NCI-H345 treated with DMSO at 0.1 percent for 48 hours (cell line): ENCODE measurements at regions not wholly inside any gene's neighbourhood (a gene's known extent, or its start where the extent isn't known, plus 50 kb on each side); places are given as distances from the start of the nearest gene placed in this dataset.

Experiments
- DNase-seq: peaks from one replicate; lab custom pipeline; 2025; ENCODE audit not compliant: unreplicated experiment; lab: John Stamatoyannopoulos, UW

DNA sequence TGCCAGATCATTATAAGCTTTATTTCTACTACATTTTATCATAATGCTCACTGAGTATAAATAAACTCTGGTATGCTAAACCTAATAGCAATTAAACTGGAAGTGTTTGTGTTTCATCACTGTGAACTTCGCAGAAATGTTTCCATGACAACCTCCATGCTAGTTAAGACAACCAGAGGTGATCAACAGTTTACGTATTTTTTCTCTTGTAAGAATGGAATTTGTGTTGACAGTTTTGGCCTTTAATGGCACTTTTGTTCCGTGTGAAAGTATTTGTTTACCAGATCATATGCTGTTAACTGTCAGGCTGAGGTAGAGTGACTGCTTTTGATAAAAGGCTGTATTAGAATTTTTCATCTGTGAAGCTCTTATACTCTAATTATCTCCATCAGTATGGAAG lies 212.1 kb upstream of the PPP1R3A start:
- no peak for DNase-seq

DNA sequence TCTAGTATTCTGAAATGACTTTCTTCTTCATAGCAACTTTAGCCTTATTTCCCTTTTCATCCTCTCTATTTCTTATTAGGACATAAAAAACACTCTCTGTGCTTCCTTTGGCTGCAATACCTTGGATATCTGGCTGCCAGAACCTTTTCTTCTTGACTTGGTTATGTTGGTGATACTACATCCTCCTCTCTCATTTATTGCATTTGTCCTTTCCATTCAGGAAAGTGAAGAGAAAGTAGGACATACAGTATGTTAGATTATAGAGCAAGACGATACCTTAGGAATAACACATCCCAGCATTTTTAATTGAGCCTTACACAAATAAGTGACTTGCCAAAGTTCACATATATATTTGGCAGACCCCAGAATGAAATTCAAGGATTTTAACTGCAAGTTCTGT lies 210.1 kb upstream of the PPP1R3A start:
- DNase-seq, result no peak

DNA sequence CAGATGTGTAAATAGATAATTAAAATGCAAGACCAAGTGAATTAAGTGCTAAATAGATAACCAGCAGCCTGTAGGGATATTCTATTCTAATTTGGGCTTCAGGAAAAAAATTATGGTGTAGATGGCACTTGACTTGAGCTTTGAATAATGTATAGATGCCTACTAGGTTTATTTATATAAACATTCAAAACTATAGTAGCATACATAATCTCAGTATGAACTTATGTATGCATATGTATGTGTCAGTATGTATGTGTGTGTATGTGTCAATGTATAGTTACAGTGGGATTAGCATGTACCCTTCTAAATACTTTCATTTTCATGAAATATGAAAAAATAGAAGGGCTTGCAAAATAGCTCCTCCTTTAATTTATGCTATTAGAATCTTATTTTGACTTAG lies 207.3 kb upstream of the PPP1R3A start:
- DNase-seq, result no peak

DNA sequence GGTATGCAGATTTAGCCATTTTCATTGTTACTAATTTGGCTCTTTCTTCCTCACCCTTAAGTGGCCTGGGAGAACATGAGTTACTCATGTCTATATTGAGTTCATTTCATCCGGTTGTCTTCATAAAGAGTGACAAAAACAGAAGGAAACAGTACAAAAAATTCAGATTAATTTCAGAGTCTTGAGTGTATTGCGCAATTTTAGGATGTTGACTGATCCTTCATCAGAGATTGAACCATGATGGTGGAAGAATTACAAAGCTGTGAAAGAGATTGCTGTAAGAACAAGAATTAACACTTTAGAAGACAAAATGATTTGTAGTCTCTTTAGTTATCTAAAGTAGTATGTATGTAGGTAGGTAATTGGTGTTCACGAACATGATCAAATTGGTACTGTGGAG lies 194.0 kb upstream of the PPP1R3A start:
- no peak for DNase-seq

DNA sequence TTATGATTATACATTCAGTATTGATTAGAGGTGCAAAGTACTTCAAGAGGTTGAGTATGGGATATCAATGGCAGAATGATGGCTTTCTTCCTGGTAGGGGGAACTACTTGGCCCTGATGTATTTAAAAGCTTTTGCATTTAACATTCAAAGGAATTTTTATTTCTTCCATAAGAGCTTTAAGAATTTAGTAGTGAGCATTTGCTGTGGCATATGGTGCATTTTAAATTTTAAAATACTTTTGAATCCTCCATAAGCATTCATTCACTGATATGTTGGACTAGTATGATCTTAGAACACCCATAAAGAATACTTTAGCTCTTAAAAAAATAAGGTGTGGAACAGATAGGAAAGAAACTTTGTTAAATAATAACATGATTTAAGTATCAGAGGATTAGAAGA lies 191.9 kb upstream of the PPP1R3A start:
- DNase-seq, result no peak

DNA sequence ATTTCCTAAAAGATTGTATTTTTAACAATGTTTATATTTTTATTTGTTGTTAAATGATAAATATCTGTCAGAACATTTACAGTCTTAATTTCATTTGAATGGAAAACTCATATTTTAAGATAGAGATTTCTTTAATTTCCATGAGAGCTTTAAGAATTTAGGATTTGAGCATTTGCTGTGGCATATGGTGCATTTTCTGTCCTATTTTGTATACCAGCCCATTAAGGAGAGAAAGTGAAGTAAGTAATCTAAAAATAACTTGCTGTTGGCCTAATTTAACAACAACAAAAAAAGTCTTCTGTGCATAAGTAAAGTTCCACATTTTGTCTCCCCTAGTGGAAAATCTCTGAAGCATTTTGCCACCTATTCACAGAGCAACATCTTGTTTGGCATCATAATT lies 190.9 kb upstream of the PPP1R3A start:
- DNase-seq, result no peak

DNA sequence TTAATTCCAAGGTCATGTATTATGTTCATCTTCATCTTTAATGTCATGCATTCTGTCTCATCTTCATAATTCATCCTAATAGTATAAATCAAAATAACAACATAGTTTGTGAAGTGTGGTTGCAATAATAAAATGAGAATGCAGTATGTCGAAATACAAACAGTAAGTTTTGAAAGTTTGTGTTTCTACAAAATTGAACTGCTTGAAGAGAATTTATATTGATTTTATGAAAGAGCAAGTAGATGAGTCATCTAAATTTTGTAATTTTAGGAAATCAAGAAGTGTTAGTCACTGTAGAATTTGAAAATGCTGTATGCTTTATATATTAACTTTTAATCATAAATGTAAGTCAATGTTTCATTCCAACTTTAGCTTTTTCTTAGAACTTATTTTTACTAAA lies 190.5 kb upstream of the PPP1R3A start:
- DNase-seq, result no peak

DNA sequence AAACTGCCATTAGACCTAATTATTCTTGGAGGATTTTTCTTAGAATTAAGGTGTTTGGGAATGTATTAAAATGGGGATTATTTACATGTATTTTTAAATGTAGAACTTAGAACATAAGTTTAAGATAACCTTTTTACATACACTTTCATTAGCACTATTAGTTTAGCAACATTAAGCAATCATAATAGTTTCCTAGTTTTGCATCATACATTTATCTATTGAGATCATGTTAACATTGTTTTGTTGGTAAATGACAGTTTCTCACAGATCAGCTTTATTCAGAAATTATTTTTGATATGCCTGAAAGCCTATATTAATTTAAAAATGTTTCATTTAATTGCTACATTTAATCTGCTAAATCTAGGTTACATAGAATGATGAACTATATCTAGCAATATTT lies 189.7 kb upstream of the PPP1R3A start:
- DNase-seq, result no peak

DNA sequence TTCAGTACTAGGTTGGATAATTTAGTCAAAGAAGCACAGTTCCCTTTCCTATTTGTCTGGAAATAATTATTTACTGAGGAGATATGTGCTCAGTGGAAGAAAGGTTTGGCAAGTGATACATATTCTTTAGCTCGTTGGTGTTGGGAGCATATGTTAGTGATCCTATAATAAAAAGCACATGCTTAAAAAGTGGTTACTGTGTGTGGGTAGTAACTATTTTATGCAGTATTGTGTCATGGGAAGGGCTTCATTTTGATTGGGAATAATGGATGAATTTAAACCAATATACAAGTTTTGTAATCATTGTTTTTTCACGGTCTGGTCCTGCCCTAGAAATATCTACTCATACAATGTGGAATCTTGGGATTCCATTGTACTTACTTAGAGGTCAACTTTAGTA lies 188.7 kb upstream of the PPP1R3A start:
- no peak for DNase-seq

DNA sequence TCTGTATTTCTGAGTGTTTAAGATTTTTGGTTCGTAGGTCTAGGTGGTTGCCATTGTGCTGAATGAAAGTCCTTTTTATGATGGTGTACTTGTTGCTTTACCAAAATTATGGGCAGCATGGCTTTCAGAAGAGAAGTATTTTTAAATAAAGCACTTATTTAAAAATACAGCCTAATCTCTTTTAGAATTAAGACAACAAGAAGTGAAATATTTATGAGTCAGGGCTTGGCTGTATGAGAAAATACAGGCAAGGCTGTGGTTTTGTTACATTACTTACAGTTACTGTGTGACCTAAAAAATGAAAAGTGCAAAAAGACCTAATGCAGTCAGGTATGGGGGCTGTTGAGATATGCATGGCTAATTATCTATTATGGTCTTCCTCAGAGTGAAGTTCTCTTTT lies 185.2 kb upstream of the PPP1R3A start:
- no peak for DNase-seq

DNA sequence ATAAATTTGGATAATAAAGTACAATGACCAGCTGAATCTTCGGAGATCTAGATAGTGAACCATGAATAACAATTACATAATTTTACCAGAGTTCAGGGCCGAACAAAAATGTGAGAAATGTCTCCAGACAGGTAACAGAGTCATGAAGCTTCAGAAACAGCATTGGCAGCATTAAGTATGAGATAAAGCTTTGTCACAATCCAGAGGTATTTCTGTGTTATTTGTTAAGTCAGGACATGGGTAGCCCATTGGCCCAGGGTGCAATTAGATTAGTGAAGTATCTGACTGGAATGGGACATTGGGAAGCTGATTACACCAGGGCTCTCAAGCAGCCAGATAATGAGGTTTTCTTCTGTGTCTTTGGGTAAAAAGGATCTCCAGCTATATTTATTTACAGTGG lies 184.2 kb upstream of the PPP1R3A start:
- no peak for DNase-seq

DNA sequence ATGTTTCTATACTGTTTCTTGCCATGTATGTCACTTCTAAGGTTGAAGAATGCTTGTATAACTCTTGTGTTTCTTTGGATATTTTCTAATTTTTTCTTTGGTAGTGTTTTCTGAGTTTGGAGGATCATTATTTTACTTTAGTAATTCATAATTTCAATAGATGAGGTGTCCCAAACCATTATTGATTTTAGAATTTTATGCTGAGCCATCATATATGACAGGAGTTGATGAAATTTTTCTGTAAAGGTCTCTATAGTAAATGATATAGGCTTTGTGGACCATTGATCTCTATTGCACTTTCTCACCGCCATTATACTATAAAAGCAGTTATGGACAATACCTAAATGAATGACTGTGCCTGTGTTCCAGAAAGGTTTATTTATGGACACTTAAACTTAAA lies 183.3 kb upstream of the PPP1R3A start:
- no peak for DNase-seq

DNA sequence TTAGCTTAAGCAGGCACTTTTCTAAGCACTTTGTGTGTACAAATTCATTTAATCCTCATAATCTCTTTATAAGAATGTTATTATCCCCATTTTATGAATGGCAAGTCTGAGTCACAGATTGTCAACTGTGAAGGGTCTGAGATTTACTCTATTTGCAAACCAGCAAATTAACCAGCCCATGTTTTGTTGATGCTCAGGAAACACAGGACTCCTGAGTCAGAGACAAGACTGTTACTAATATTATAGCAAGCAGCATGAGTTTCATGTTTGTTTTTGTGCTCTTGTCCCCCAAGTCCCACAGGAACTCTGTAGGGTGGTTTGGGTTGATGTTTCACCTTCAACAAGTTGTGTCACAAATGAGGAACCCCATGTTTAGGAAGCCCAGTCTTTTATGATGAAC lies 182.0 kb upstream of the PPP1R3A start:
- DNase-seq, result no peak

DNA sequence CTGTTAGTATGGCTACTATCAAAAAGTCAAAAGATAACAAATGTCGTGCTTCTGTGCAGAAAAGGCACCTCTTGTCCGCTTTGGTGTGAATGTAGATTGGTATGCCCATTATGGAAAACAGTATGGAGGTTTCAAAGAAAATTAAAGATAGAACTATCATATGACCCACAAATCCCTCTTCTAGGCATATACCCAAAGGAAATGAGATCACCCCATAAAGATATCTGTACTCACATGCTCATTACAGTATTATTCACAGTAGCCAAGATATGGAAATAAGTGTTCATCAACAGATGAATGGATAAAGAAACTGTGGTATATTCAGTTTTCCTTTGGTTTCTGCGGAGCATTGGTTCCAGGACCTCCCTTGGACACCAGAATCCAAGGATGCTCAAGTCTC lies 180.5 kb upstream of the PPP1R3A start:
- no peak for DNase-seq

DNA sequence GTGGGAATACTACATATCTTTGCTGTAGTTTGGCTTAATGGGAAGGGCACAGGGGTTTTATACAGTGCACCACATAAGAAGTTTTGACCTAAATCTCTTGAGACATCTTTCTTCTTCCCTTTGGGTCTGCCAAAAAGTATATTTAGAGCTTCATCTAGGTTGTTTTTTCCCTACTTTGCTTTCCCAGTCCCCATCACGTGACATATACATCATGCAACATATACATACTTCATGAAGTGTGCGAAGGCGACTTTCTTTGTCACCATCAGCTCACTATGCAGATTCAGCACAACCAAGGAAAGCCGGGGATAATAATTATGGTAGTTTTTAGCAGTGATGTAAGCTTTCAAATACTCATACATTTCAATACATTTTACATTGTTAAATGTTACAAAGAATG lies 177.1 kb upstream of the PPP1R3A start:
- DNase-seq, result no peak

DNA sequence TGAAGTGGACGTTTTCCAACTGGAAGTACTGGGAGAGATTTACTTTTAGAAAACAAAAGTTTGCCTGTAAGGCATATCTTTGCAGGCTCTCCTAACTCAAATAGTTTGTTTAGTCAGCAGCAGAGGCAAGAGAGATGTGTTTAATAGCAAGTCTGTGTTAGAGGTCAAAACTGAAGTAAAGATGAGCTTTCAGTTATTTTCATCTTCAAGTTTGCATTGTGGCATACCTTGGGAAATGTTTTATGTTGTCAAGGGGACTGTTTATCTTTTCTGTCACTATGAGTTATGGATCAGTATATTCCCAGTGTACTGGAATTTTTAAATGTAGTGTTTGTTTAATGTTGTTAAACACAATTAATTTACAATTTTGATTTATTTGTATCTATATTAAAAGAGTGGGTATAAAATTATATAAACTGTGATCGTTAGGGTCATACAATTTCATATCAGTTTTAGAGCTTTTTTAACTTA lies 169.7 kb upstream of the PPP1R3A start:
- no peak for DNase-seq

DNA sequence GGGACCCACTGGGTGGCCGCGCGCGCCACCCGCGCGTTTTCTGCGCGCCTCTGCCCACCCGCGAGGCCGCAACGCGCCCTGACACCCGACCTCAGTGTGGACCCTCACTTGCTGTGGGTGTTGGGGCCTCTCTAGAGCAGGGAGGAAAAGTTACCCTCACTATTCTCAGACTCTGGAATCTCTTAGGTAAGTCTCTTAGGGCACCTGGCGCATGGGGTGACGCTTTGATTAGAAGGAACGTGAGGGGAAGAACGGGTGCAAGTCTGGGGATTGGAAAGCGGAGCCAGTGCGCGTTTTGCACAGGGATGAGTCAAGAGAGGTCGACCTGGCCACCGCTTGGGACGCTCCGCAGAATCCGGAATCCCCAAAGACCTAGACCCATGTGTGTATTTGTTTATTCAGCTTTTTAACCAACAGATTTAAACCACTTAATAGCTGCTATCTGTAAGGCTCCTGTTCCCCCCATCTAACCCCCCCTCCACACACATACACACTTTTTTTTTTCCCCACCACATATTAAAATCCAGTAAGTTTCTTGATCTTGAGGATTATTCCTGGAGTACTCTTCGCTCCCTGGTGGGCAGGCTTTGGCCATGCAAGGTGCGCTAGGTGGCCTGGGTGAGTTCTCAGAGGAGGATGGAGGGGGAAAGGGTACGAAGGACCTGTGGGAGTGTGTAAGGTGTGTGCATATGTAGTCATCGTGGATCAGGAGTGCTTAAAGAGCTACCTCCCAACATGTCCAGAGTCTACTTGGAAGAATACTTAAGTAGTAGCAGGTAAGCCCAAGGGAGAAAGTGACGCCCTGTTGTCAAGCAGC lies 169.1 kb upstream of the PPP1R3A start:
- DNase-seq, result peak; percentile 6

DNA sequence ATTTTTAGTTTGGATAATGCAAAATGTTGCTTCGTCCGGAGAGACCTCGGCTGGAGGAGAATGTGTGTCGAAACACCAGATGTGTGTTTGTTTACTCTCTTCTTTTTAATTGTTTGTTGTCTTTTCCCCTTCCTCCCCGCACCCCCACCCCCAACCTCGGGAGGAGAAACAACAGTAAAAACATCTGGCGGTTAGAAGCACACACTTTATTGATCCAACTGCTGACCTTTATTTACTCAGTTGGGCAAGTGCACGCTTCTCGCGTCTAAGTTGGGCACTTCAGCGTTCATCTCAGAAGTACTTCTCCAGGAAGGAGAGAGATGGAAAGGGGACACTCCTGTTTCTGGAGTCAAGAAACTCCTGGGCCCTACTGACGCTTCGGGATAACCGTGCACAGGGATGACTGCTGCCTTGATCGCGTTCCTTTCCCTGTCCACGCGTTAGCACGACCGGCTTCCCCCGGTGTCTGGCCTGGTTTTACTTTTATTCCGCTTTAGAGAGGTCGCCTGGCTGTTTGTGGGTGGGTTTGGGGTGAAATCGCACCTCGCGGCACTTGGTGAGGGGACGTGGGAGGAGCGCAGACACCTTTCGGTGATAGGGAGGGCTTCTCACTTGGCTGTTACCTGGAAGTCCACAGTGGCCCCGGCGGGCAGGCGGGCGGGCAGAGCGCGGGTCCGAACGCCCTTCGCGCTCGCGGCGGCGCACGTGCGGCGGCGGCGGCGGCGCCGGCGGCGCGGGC lies 168.3 kb upstream of the PPP1R3A start:
- DNase-seq, result peak; percentile 47

DNA sequence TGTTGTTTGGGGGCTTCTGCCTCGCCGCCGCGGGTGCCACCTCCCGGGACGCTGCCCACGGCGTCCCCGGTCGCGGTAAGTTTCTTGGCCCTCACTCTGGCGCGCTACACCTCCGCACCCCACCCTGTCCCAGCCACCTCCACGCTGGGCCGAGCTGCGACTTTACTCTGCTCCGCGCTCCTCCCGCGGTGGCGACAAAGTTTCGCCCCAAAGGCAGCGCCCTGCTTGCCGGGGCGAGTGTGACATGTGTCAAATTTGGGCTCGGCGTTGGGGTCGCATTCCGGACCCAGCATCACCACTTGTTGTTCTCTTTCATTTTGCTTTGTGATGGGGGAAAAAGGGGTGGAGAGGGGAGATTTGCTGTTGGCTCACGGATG lies 167.7 kb upstream of the PPP1R3A start:
- DNase-seq, result peak; percentile 47

DNA sequence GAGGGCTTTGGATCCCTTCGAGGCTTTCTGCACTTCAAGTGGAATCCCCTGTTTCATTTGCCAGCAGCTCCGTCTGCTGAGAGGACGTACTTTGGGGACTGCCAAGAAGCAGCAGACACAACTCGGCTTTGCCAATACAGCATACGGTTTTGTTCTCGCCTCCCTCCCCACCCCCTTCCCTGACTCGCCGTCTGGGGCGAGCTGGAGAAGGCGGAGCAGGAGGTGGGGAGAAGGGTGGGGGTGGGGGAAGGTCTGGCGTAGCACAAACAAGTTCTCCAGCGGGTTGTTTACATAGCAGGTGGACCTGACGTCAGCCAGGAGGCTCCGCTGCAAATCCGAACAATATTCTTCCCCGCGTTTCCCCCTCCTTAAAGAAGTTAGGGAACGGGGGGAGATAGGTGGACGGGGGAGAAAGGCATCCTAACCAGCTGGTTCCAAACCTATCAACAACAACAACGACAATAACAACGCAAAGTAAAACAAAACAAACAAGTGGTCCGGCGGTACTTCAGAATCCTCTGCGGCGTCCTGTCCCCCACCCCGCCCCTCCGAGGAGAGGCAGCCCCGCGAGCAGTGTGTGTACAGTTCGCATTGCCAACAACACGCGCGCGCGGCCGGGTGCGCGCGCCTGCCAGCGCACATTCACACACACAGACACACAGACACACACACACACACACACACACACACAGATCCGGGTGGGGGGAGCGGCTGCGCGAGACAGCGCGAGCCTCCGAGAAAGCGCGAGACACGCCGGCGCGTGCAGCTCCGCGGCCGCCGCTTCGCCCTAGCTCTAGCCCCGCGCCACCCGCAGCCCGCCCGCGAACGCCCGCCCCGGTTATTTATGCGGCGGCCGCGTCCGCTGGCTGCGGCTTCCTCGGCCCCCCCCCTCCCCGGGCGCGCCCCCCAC lies 167.0 kb upstream of the PPP1R3A start:
- peak; percentile 70 for DNase-seq

DNA sequence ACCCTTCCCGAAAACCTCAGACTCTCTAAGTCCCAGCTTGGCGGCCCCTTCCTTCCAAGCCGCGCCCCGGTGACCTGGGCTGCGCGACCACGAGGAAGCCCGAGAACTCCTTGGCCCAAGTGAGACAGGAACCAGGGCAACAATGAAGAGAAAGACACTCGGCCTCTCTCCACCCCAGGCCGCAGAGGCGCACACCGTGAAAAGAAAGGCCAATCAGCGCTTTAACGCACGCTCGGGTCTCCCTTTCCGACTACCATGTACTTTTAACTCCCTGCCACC lies 166.4 kb upstream of the PPP1R3A start:
- DNase-seq, result no peak
